ENCODE measurements at regions not wholly inside any gene's neighbourhood (a gene's known extent, or its start where the extent isn't known, plus 50 kb on each side); places are given as distances from the start of the nearest gene placed in this dataset.

DNA sequence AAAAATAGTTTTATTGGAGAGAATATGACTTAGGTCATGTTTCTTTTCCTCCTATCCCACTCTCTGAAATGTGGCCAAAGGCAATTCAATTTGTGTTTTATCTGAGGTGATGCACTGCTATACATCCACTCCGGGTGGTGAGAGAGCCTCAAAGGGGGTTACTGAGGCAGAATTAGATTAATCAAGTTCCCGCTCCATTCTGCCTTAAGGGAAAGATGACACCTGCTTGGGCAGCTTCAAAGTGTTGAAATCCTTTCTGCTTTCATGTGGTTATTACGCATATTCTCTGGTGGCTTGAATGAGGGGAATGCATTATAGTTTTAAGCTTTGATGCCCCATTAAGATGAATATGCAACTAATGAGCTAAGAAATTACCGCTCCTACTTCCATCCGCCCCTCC, 213.0 kb upstream of the TMEFF2 start (continued):
- TF ChIP-seq SAP30 (IDR thresholded peaks at IDR 0.05; ENCODE audit: insufficient read depth, insufficient replicate concordance, low read length) = no peak
- no peak for TF ChIP-seq NRF1 (IDR thresholded peaks at IDR 0.05; ENCODE audit: low read depth, low read length)
